Choroid plexus epithelial cell (primary cell): ENCODE measurements at regions not wholly inside any gene's neighbourhood (a gene's known extent, or its start where the extent isn't known, plus 50 kb on each side); places are given as distances from the start of the nearest gene placed in this dataset.
A peak's percentile ranks its signal among the peaks of the same experiment; 100 is the strongest.

Source experiments
- DNase-seq: peaks from one replicate; pipeline ENCODE4 v3.0.0-alpha.2; 2010; ENCODE audit warnings: low read depth
- H3K4me3 ChIP-seq: 2 replicates; pipeline ENCODE4 v1.5.1; 2011; ENCODE audit warnings: low read depth, mild to moderate bottlenecking, control low read depth, low read length, moderate library complexity
- TF ChIP-seq, protein P1 (sequence below): conservative IDR thresholded peaks from 2 replicates; pipeline ENCODE4 v1.5.1; 2011; ENCODE audit warnings: low read depth, mild to moderate bottlenecking, control low read depth, inconsistent platforms, low read length, moderate library complexity

DNA sequence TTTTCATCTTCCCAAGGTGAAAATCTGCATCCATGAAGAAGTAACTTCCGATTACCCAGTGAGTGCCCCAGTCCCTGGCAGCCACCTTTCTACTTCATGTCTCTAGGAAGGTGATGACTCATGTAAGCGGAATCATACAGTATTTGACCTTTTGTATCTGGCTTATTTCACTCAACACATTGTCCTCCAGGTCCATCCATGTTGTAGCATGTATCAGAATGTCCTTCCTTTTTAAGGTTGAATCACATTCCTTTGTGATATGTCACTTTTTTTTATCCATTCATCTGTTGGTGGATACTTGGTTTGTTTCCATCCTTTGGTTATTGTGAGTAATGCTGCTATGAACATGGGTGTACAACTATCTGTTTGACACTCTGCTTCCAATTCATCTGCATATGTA is 176.3 kb upstream of the CDYL start:
- no peak overlapping the region for H3K4me3 ChIP-seq
- DNase-seq, result peak; percentile 85
- TF ChIP-seq, protein P1, sequence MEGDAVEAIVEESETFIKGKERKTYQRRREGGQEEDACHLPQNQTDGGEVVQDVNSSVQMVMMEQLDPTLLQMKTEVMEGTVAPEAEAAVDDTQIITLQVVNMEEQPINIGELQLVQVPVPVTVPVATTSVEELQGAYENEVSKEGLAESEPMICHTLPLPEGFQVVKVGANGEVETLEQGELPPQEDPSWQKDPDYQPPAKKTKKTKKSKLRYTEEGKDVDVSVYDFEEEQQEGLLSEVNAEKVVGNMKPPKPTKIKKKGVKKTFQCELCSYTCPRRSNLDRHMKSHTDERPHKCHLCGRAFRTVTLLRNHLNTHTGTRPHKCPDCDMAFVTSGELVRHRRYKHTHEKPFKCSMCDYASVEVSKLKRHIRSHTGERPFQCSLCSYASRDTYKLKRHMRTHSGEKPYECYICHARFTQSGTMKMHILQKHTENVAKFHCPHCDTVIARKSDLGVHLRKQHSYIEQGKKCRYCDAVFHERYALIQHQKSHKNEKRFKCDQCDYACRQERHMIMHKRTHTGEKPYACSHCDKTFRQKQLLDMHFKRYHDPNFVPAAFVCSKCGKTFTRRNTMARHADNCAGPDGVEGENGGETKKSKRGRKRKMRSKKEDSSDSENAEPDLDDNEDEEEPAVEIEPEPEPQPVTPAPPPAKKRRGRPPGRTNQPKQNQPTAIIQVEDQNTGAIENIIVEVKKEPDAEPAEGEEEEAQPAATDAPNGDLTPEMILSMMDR, result no peak

DNA sequence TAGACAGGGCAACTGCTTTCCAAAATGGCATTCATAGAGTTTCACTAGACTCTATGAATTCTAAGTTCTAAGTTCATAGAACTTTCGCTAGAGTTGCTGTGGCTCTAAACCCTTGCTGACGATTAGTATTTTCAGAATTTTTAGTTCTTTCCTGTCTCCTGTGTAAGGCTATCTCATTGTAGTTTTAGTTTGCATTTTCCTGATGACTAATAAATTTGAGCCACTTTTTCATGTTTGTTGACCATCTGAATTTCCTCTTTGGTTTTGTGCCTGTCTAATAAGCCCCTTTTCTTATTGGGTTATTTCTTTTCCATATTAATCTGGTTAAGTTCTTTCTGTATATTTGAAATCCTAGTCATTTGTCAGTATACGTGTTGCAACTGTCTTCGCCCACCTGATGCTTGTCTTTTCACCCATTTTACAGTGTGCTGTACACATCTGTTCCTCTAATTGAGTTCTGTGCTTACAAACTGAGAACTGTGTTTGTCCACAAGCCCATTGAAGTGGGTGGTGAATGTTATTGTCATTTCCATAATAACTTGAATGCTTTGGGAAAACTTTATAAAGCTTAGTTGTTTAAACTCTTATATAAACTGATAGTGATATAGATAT is 177.7 kb upstream of the CDYL start:
- TF ChIP-seq, protein P1, result no peak
- no peak overlapping the region for H3K4me3 ChIP-seq
- no peak for DNase-seq

DNA sequence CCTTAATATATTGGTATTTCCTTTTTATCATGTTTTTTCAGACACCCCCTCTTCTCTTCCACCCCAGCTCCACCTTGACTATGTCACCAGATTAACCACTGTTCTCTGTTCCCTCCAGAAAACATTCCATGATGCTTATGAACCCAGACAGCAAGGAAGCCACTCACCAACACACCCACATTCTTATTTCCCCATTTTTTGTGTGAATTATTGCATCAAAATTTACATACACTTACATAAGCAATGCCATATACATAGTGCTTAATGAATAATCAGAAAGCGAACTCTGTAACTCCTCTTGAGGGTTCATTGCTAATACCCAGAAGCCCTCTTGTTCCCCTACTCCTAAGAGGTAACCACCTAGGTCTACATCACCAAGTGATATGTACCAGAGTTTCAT is 182.3 kb upstream of the CDYL start:
- TF ChIP-seq, protein P1, result no peak
- no peak overlapping the region for H3K4me3 ChIP-seq
- no peak for DNase-seq

DNA sequence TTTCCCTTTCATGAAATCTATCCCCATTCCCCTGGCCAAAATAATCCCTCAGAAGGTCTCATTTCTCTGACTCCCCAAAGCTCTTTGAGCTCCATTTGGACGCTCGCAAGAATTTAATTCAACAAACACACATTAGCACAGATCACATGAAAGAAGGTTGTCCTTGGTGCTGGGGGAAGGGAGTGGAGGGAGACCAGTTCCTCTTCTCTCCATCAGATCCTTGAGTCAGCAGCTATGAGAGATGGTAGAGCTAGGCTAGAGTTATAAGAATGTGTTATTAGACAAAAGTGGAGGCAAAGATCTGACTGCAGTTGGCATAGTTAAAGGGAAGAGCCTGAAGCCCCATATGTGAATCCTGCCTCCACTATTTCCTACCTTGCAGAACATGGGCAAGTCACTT is 184.2 kb upstream of the CDYL start:
- TF ChIP-seq, protein P1, result no peak
- no peak overlapping the region for H3K4me3 ChIP-seq
- DNase-seq, result no peak

DNA sequence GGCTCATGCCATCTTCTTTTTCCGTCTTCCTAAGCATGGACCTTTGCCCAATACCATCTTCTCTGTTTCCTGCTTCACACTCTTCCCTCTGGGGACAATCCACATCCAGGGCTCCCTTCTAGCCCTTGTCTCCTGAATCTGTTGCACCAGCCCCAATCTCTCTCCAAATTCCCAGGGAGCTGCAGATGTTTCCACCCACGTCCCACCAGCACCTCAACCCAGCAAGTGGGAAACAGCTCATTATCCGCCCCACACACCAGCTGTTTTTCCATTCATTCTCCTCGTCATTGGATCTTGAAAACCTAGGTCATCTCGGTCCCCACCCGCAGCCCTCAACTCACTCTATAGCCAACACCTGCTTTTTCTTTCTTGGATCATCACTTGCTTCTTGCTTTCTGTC is 185.0 kb upstream of the CDYL start:
- no peak for DNase-seq
- no peak overlapping the region for H3K4me3 ChIP-seq
- TF ChIP-seq, protein P1, result no peak

DNA sequence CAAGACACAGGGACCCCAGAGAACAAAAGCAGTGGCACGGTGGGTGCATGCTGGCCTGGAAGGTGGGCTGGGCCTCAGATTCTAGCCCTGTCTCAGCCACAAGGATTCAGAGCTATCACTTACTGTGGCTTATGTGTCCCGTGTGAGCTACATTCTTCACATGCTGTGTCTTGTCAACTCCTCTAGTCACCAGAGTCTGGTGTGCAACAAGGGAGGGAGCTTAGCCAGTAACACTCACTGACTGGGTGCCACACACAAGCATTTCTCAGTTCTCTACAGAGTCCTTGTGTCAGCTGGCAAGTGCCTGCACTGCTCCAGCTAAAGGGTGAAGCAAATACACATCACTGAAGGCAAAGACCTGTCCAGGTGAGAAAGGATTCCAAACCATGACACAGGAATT is 186.9 kb upstream of the CDYL start:
- H3K4me3 ChIP-seq, result no peak overlapping the region
- DNase-seq, result no peak
- TF ChIP-seq, protein P1, result no peak

DNA sequence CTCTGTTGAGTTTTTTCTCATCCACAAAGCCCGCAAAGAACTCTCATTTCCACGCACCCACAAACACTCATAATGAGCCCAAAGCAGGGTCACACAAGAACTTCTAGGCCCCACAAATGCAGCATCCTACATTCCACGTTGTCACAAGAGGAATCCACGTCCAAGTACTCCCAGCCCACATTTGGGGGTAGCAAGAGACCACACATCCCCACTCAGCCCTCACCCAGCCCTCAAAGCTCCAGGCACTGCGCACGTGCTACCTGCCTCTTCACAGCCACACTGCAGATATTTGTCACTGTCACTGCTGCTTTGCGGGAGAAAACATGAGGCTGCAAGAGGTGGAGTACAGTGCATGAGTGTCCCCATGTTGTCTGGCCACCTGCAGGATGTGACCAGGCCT is 187.6 kb upstream of the CDYL start:
- no peak for DNase-seq
- H3K4me3 ChIP-seq, result no peak overlapping the region
- TF ChIP-seq, protein P1, result no peak
